Activated naive CD8-positive, alpha-beta T cell treated with anti-CD3 and anti-CD28 coated beads, Interleukin-2, amount 50 U/mL, for 24 hours (primary cell): ENCODE measurements at regions not wholly inside any gene's neighbourhood (a gene's known extent, or its start where the extent isn't known, plus 50 kb on each side); places are given as distances from the start of the nearest gene placed in this dataset.

Experiments used
- ATAC-seq: fragments of 150-1000 bp; cut with Tn5 transposase; one replicate; pipeline ENCODE4 v1.10.0; 2021
- DNase-seq: peaks from one replicate; pipeline ENCODE4 v3.0.0; 2021
- H3K27ac Mint-ChIP-seq: one replicate; pipeline ENCODE4 v1.8.0; 2021; ENCODE audit warnings: mild to moderate bottlenecking, mixed read lengths
- H3K27me3 Mint-ChIP-seq: one replicate; pipeline ENCODE4 v1.8.0; 2021; ENCODE audit warnings: mixed read lengths
- H3K36me3 Mint-ChIP-seq: one replicate; pipeline ENCODE4 v1.8.0; 2021; ENCODE audit warnings: low read depth, mixed read lengths
- H3K4me1 Mint-ChIP-seq: one replicate; pipeline ENCODE4 v1.8.0; 2021; ENCODE audit warnings: mixed read lengths
- H3K4me3 Mint-ChIP-seq: one replicate; pipeline ENCODE4 v1.8.0; 2021; ENCODE audit warnings: mild to moderate bottlenecking, moderate library complexity, mixed read lengths
- H3K9me3 Mint-ChIP-seq: one replicate; pipeline ENCODE4 v1.8.0; 2021; ENCODE audit warnings: mixed read lengths

GRCh38 chr3:72489901-72490300, 358.3 kb downstream of the SHQ1 start:
- Mint-ChIP-seq H3K27me3 (no peaks in the 10 kb centered on the region), H3K4me3 (no peak overlapping the region), H3K4me1 (peaks cover 39% of the 10 kb centered on the region), H3K27ac (no peak overlapping the region), H3K36me3 (peaks cover 14% of the 10 kb centered on the region), H3K9me3 (peaks cover 17% of the 10 kb centered on the region)
- no peak for ATAC-seq
- no peak for DNase-seq

GRCh38 chr3:72488738-72489035, 359.6 kb downstream of the SHQ1 start:
- ATAC-seq (no peak), DNase-seq (no peak)
- Mint-ChIP-seq H3K27me3 (no peaks in the 10 kb centered on the region), H3K4me3 (no peak overlapping the region), H3K36me3 (peaks cover 19% of the 10 kb centered on the region), H3K27ac (no peak overlapping the region), H3K4me1 (peaks cover 51% of the 10 kb centered on the region), H3K9me3 (peaks cover 15% of the 10 kb centered on the region)

GRCh38 chr3:72487946-72488737, 360.1 kb downstream of the SHQ1 start:
- no peak for ATAC-seq
- peaks cover 55% of the 10 kb centered on the region for H3K4me1 Mint-ChIP-seq
- H3K27ac Mint-ChIP-seq = peak overlapping the region; percentile 84
- H3K9me3 Mint-ChIP-seq = peaks cover 14% of the 10 kb centered on the region
- no peak overlapping the region for H3K4me3 Mint-ChIP-seq
- no peak for DNase-seq
- peaks cover 19% of the 10 kb centered on the region for H3K36me3 Mint-ChIP-seq
- H3K27me3 Mint-ChIP-seq = no peaks in the 10 kb centered on the region

GRCh38 chr3:72487078-72487765, 361.0 kb downstream of the SHQ1 start:
- H3K27me3 Mint-ChIP-seq = no peaks in the 10 kb centered on the region
- peak; percentile 30 for ATAC-seq
- peaks cover 14% of the 10 kb centered on the region for H3K9me3 Mint-ChIP-seq
- H3K36me3 Mint-ChIP-seq = peaks cover 19% of the 10 kb centered on the region
- DNase-seq = peak; percentile 57
- peaks cover 64% of the 10 kb centered on the region for H3K4me1 Mint-ChIP-seq
- H3K27ac Mint-ChIP-seq = peak overlapping the region; percentile 84
- no peak overlapping the region for H3K4me3 Mint-ChIP-seq

GRCh38 chr3:72485641-72486040, 362.6 kb downstream of the SHQ1 start:
- H3K4me3 Mint-ChIP-seq = no peak overlapping the region
- H3K9me3 Mint-ChIP-seq = peaks cover 14% of the 10 kb centered on the region
- H3K27me3 Mint-ChIP-seq = no peaks in the 10 kb centered on the region
- ATAC-seq = no peak
- H3K36me3 Mint-ChIP-seq = peaks cover 19% of the 10 kb centered on the region
- H3K4me1 Mint-ChIP-seq = peaks cover 78% of the 10 kb centered on the region
- H3K27ac Mint-ChIP-seq = peak overlapping the region; percentile 91
- no peak for DNase-seq

GRCh38 chr3:72483554-72484104, 364.6 kb downstream of the SHQ1 start:
- H3K27ac Mint-ChIP-seq = peak overlapping the region; percentile 91
- ATAC-seq (no peak), DNase-seq (no peak)
- no peaks in the 10 kb centered on the region for H3K27me3 Mint-ChIP-seq
- H3K36me3 Mint-ChIP-seq = peaks cover 19% of the 10 kb centered on the region
- no peak overlapping the region for H3K4me3 Mint-ChIP-seq
- H3K9me3 Mint-ChIP-seq = peaks cover 26% of the 10 kb centered on the region
- peaks cover 82% of the 10 kb centered on the region for H3K4me1 Mint-ChIP-seq

GRCh38 chr3:72482589-72483321, 365.5 kb downstream of the SHQ1 start:
- Mint-ChIP-seq H3K9me3 (peaks cover 26% of the 10 kb centered on the region), H3K4me1 (peaks cover 74% of the 10 kb centered on the region), H3K27me3 (no peaks in the 10 kb centered on the region), H3K4me3 (peak overlapping the region; percentile 36), H3K27ac (peak overlapping the region; percentile 85), H3K36me3 (peaks cover 17% of the 10 kb centered on the region)
- peak; percentile 85 for DNase-seq
- ATAC-seq = peak; percentile 33

- Mint-ChIP-seq H3K27ac (peak overlapping the region; percentile 56), H3K4me1 (peaks cover 70% of the 10 kb centered on the region), H3K4me3 (peak overlapping the region; percentile 3), H3K9me3 (peaks cover 26% of the 10 kb centered on the region), H3K36me3 (peaks cover 17% of the 10 kb centered on the region), H3K27me3 (no peaks in the 10 kb centered on the region)
- ATAC-seq = no peak
- DNase-seq = no peak
Observed at GRCh38 chr3:72481542-72481941, 366.7 kb downstream of the SHQ1 start.

GRCh38 chr3:72480366-72480765, 367.9 kb downstream of the SHQ1 start:
- Mint-ChIP-seq H3K36me3 (peaks cover 8% of the 10 kb centered on the region), H3K4me3 (no peak overlapping the region), H3K9me3 (peaks cover 18% of the 10 kb centered on the region), H3K27ac (no peak overlapping the region), H3K4me1 (peaks cover 65% of the 10 kb centered on the region), H3K27me3 (no peaks in the 10 kb centered on the region)
- DNase-seq (no peak), ATAC-seq (no peak)

- no peak overlapping the region for H3K4me3 Mint-ChIP-seq
- ATAC-seq (no peak), DNase-seq (no peak)
- H3K27ac Mint-ChIP-seq = no peak overlapping the region
- peaks cover 15% of the 10 kb centered on the region for H3K9me3 Mint-ChIP-seq
- peaks cover 3% of the 10 kb centered on the region for H3K36me3 Mint-ChIP-seq
- no peaks in the 10 kb centered on the region for H3K27me3 Mint-ChIP-seq
- peaks cover 64% of the 10 kb centered on the region for H3K4me1 Mint-ChIP-seq
Observed at GRCh38 chr3:72479651-72480215, 368.5 kb downstream of the SHQ1 start.

- H3K27ac Mint-ChIP-seq = no peak overlapping the region
- H3K27me3 Mint-ChIP-seq = peaks cover 3% of the 10 kb centered on the region
- DNase-seq = no peak
- H3K4me1 Mint-ChIP-seq = peaks cover 41% of the 10 kb centered on the region
- H3K9me3 Mint-ChIP-seq = peaks cover 20% of the 10 kb centered on the region
- ATAC-seq = no peak
- no peaks in the 10 kb centered on the region for H3K36me3 Mint-ChIP-seq
- no peak overlapping the region for H3K4me3 Mint-ChIP-seq
Observed at GRCh38 chr3:72476139-72476483, 372.1 kb downstream of the SHQ1 start.

- Mint-ChIP-seq H3K36me3 (no peaks in the 10 kb centered on the region), H3K4me1 (peaks cover 36% of the 10 kb centered on the region), H3K27ac (peak overlapping the region; percentile 29)
Observed at GRCh38 chr3:72475258-72476138, 372.7 kb downstream of the SHQ1 start.

GRCh38 chr3:72474775-72475174, 373.5 kb downstream of the SHQ1 start:
- ATAC-seq (no peak), DNase-seq (no peak)
- peak overlapping the region; percentile 29 for H3K27ac Mint-ChIP-seq
- H3K4me1 Mint-ChIP-seq = peaks cover 30% of the 10 kb centered on the region
- peaks cover 14% of the 10 kb centered on the region for H3K9me3 Mint-ChIP-seq
- no peak overlapping the region for H3K4me3 Mint-ChIP-seq
- H3K36me3 Mint-ChIP-seq = no peaks in the 10 kb centered on the region
- H3K27me3 Mint-ChIP-seq = peaks cover 5% of the 10 kb centered on the region

More at GRCh38 chr3:72475258-72476138, 372.7 kb downstream of the SHQ1 start:
- no peak overlapping the region for H3K4me3 Mint-ChIP-seq
- DNase-seq (no peak), ATAC-seq (no peak)
- peaks cover 20% of the 10 kb centered on the region for H3K9me3 Mint-ChIP-seq
- peaks cover 3% of the 10 kb centered on the region for H3K27me3 Mint-ChIP-seq
